ENCODE measurements at regions not wholly inside any gene's neighbourhood (a gene's known extent, or its start where the extent isn't known, plus 50 kb on each side); places are given as distances from the start of the nearest gene placed in this dataset.

DNA sequence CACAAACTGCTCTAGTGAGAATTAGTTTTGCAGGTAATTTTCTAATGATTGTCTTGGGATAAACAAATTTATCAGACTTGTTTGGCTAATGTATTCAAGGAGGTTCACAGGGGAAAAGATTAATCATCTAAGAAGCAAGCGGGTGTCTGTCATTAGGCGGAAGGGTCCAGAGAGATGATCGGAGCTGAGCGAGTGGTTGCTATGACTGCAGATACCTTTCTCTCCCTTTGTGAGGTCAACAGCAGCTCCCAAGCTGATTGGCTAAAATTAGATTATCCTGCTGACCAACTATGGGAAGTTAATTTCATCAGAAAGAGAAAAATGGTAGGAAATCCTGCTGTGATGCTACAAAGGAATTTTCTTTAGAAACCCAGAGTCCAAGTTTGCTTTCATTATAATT is 276.0 kb downstream of the SOX2 start:
- H3K36me3 Mint-ChIP-seq (ENCODE audit: low read depth), result no peaks in the 10 kb centered on the region

DNA sequence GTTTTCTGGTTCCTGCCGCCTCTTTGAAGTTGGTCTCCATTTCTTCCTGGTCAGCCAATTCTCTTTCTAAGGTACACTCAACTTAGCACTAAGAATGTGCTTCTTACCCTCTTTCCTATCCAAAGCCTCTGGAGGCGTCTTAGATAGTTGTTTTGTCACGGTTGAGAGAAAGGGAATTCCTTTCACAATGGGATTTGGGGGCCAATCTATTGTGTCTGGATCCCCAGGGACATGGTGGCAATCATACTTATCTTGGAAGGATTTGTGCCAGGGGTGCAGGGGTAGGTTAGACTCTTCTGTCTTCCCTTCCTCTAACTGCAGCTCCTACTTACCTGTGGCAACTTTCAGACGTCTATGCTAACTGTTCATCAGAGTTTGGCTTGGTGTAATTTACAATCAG is 287.1 kb downstream of the SOX2 start:
- Mint-ChIP-seq H3K9me3 (no peaks in the 10 kb centered on the region), H3K4me1 (no peaks in the 10 kb centered on the region), H3K27ac (no peak overlapping the region), H3K27me3 (ENCODE audit: low read depth) (no peaks in the 10 kb centered on the region), H3K36me3 (ENCODE audit: low read depth) (no peaks in the 10 kb centered on the region), H3K4me3 (no peak overlapping the region)
- TF ChIP-seq, protein P1, sequence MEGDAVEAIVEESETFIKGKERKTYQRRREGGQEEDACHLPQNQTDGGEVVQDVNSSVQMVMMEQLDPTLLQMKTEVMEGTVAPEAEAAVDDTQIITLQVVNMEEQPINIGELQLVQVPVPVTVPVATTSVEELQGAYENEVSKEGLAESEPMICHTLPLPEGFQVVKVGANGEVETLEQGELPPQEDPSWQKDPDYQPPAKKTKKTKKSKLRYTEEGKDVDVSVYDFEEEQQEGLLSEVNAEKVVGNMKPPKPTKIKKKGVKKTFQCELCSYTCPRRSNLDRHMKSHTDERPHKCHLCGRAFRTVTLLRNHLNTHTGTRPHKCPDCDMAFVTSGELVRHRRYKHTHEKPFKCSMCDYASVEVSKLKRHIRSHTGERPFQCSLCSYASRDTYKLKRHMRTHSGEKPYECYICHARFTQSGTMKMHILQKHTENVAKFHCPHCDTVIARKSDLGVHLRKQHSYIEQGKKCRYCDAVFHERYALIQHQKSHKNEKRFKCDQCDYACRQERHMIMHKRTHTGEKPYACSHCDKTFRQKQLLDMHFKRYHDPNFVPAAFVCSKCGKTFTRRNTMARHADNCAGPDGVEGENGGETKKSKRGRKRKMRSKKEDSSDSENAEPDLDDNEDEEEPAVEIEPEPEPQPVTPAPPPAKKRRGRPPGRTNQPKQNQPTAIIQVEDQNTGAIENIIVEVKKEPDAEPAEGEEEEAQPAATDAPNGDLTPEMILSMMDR (IDR thresholded peaks at IDR 0.05; ENCODE audit: unreplicated experiment in 3 of 3), result no peak

More for the DNA sequence above, 276.0 kb downstream of the SOX2 start:
- no peaks in the 10 kb centered on the region for H3K27me3 Mint-ChIP-seq (ENCODE audit: low read depth)
- no peaks in the 10 kb centered on the region for H3K9me3 Mint-ChIP-seq
- H3K4me3 Mint-ChIP-seq, result no peak overlapping the region
- H3K4me1 Mint-ChIP-seq, result no peaks in the 10 kb centered on the region
- TF ChIP-seq, protein P1 (IDR thresholded peaks at IDR 0.05; ENCODE audit: unreplicated experiment in 3 of 3), result no peak
- H3K27ac Mint-ChIP-seq, result no peak overlapping the region

DNA sequence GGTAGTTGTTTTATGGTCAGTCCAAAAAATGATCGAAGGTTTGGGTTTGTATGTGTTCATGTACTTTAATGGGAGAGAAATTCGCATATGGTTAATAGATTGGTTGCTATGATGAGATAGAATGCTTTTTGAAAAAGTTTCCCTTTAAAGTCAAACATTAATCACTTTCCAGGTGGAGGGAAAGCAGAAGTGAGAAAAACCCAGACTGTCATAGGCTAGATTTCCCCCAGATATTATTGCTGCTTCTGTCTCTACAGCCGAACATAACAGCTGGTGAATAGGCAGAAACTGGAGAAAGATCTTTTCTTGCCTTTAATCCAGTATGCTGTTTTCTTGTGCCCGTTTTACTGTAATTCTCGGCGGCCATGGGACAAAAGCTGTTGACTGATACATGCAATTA is 287.6 kb downstream of the SOX2 start:
- no peaks in the 10 kb centered on the region for H3K9me3 Mint-ChIP-seq
- H3K4me3 Mint-ChIP-seq, result no peak overlapping the region
- no peaks in the 10 kb centered on the region for H3K4me1 Mint-ChIP-seq
- no peak overlapping the region for H3K27ac Mint-ChIP-seq
- H3K36me3 Mint-ChIP-seq (ENCODE audit: low read depth), result no peaks in the 10 kb centered on the region
- H3K27me3 Mint-ChIP-seq (ENCODE audit: low read depth), result no peaks in the 10 kb centered on the region
- TF ChIP-seq, protein P1 (IDR thresholded peaks at IDR 0.05; ENCODE audit: unreplicated experiment in 3 of 3), result no peak

DNA sequence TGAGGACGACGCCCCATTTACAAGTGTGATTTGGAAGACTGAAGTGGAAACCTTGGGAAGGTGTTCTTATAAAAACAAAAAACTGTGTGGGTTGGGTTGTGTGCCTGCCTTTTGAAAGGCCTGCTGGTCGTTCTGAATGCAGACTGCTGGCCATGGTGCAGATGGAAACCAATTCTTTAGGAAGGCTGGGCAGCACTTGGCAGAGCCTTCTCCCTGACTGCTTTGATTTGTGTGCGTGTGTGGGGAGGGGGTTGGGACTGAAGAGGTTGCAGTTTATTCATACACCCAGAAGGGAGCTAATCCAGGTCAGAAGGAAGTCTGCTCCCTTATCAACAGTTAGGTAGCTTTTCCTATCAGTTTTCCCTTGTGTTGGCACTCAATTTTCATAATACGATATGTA is 288.7 kb downstream of the SOX2 start:
- no peaks in the 10 kb centered on the region for H3K27me3 Mint-ChIP-seq (ENCODE audit: low read depth)
- no peak overlapping the region for H3K27ac Mint-ChIP-seq
- H3K4me1 Mint-ChIP-seq, result peaks cover 6% of the 10 kb centered on the region
- TF ChIP-seq, protein P1 (IDR thresholded peaks at IDR 0.05; ENCODE audit: unreplicated experiment in 3 of 3), result no peak
- H3K36me3 Mint-ChIP-seq (ENCODE audit: low read depth), result no peaks in the 10 kb centered on the region
- H3K4me3 Mint-ChIP-seq, result no peak overlapping the region
- H3K9me3 Mint-ChIP-seq, result no peaks in the 10 kb centered on the region

DNA sequence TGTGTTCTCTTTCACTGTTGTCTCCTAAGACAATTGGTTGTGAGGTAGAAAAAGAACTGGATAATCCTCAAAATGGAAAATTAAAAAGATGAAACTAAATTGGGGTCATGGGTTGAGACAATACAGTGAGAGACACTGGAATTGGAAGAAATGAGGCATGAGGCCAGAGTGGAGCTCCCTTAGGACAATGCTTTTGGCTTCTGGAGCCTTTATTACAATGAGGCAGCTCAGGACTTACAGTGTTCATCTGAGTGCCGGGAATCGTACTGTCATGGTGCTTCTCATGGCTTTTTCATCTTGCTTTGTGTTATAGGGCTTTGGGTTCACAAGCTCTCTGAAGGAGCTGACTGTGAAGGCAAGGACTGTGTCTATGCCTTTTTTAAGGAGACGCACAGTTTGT is 293.5 kb downstream of the SOX2 start:
- no peaks in the 10 kb centered on the region for H3K36me3 Mint-ChIP-seq (ENCODE audit: low read depth)
- peak overlapping the region in 1 of 3 experiments; percentile 35 for H3K27ac Mint-ChIP-seq
- H3K9me3 Mint-ChIP-seq, result no peaks in the 10 kb centered on the region
- no peaks in the 10 kb centered on the region for H3K27me3 Mint-ChIP-seq (ENCODE audit: low read depth)
- H3K4me3 Mint-ChIP-seq, result no peak overlapping the region
- TF ChIP-seq, protein P1 (IDR thresholded peaks at IDR 0.05; ENCODE audit: unreplicated experiment in 3 of 3), result no peak
- peaks cover 21% of the 10 kb centered on the region for H3K4me1 Mint-ChIP-seq

DNA sequence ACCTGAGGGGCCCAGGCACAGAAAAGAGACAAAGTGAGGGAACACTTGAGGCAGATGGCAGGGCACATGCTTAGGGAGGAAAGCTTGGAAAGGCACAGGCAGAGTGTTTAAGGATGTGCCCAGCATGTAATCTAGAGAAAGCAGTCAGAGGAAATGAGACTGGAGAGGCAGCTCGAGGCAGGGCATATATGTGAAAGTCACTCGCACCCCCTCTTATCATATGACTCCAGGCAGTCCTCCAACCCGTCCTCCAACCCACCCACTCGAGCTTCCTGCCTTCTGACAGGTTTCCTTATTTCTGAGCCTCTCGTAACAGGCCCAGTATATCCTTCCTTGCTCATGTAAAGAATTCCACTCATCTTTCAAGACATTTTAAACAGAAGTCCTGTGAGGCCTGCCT is 294.0 kb downstream of the SOX2 start:
- Mint-ChIP-seq H3K36me3 (ENCODE audit: low read depth) (no peaks in the 10 kb centered on the region), H3K27ac (peak overlapping the region in 2 of 3 experiments; percentile 13 to 35), H3K9me3 (no peaks in the 10 kb centered on the region), H3K27me3 (ENCODE audit: low read depth) (no peaks in the 10 kb centered on the region), H3K4me3 (no peak overlapping the region), H3K4me1 (peaks cover 21% of the 10 kb centered on the region)
- TF ChIP-seq, protein P1 (IDR thresholded peaks at IDR 0.05; ENCODE audit: unreplicated experiment in 3 of 3), result no peak
